ENCODE measurements at regions not wholly inside any gene's neighbourhood (a gene's known extent, or its start where the extent isn't known, plus 50 kb on each side); places are given as distances from the start of the nearest gene placed in this dataset.

DNA sequence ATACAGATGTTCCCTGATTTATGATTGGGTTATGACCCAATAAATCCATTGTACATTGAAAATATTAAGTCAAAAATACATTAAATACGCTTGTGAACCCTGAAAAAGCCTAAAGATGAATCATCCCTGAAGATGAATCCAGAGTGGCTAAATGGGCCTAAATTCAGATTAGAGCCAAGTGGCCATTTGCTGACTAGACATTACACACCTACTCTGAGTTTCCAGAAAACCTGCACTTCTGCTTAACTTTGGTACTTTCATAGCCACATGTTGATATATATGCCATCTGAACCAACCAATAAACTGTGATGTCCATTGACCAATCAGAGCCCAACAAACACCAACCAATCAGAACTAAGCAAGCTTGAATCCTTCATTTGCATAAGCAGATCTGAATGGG, 106.9 kb downstream of the WT1 start:
- TF ChIP-seq, protein P1, sequence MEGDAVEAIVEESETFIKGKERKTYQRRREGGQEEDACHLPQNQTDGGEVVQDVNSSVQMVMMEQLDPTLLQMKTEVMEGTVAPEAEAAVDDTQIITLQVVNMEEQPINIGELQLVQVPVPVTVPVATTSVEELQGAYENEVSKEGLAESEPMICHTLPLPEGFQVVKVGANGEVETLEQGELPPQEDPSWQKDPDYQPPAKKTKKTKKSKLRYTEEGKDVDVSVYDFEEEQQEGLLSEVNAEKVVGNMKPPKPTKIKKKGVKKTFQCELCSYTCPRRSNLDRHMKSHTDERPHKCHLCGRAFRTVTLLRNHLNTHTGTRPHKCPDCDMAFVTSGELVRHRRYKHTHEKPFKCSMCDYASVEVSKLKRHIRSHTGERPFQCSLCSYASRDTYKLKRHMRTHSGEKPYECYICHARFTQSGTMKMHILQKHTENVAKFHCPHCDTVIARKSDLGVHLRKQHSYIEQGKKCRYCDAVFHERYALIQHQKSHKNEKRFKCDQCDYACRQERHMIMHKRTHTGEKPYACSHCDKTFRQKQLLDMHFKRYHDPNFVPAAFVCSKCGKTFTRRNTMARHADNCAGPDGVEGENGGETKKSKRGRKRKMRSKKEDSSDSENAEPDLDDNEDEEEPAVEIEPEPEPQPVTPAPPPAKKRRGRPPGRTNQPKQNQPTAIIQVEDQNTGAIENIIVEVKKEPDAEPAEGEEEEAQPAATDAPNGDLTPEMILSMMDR (IDR thresholded peaks at IDR 0.05 in 8 of 11, conservative IDR thresholded peaks at IDR 0.05 in 3 of 11), result no peak
- TF ChIP-seq POLR2A (IDR thresholded peaks at IDR 0.05), result no peak
- TF ChIP-seq POLR2AphosphoS5 (IDR thresholded peaks at IDR 0.05), result no peak

Data from spleen (tissue), 7 donors.